H1 (cell line): ENCODE measurements at regions not wholly inside any gene's neighbourhood (a gene's known extent, or its start where the extent isn't known, plus 50 kb on each side); places are given as distances from the start of the nearest gene placed in this dataset.

ENCODE experiments used
- EP300 ChIP-seq, 2 experiments: IDR thresholded peaks; 1 replicate in 1 of 2; 2 replicates in 1 of 2; pipeline ENCODE4 v1.6.1; 2011 to 2012; ENCODE audit warnings: low read depth in 2 of 2, low read length in 2 of 2, mild to moderate bottlenecking in 2 of 2, borderline replicate concordance in 1 of 2, inconsistent platforms in 1 of 2, moderate library complexity in 1 of 2
- TAF1 ChIP-seq: IDR thresholded peaks from 2 replicates; pipeline ENCODE4 v1.6.1; 2011; ENCODE audit warnings: mild to moderate bottlenecking, low read depth, low read length

- TF ChIP-seq TAF1 (no peak), EP300 (IDR thresholded peaks at IDR 0.05; ENCODE audit: borderline replicate concordance in 1 of 2, low read depth in 2 of 2, low read length in 2 of 2) (no peak)
Observed at GRCh38 chr3:16069149-16069922, 105.1 kb upstream of the GALNT15 start.
